Ramos (cell line): ENCODE measurements at regions not wholly inside any gene's neighbourhood (a gene's known extent, or its start where the extent isn't known, plus 50 kb on each side); places are given as distances from the start of the nearest gene placed in this dataset.
"Not testable (repeated sequence)": the region's sequence is repeated elsewhere in the genome, so short reads cannot be mapped to it uniquely, and the experiment has no call there.

Source experiments
- in situ Hi-C: fragments of 300-500 bp; cut with MboI; formaldehyde crosslinking; loops from one replicate; pipeline ENCODE4 v1.14.3; 2022; ENCODE audit warnings: low sequenced_read_pairs; ENCODE audit not compliant: unreplicated experiment

DNA sequence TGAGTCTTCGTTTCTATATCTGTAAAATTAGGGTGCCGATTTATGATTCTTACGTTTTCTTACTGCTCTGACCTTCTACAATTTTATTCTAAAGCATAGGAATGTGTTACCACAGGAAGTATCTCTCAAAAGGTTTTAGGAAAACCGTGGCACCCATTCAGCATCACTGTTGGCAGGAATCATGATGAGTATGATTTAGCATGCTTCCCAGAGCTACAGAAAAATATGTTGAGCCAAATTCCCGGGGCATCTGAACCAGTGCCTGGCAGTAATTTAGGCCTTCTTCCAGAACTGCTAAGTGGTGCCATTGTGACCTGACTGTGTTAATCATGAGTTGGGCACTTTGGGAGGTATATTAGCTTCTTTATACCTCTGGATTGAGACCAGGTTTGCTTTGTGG is 605.0 kb upstream of the RAG2 start:
- in situ Hi-C loops, result no loop called here

GRCh38 chr11:37199082-37199481 is 601.0 kb upstream of the RAG2 start:
- in situ Hi-C loops, result no loop called here

DNA sequence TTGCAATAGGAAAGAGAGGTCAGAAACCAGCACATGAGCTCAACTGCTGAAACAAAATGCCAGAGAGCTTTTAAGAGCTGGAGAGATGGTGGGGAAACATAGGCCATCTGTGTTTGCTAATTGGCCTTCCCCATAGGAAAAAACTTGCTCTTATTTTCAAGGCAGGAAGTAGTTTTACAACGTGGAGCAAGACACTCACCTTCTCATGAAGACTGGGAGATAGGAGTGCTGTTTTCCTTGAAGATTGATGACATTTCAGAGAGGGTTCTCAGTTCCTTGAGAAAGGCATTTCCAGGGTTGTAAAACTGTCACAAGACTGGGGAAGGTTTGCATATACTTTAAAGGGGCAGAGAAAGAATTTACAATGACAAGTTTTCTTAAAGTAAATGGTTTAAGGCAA is 586.3 kb upstream of the RAG2 start:
- in situ Hi-C loops, result no loop called here

GRCh38 chr11:37182031-37182430 is 584.0 kb upstream of the RAG2 start:
- in situ Hi-C loops, result no loop called here

GRCh38 chr11:37177721-37178120 is 579.7 kb upstream of the RAG2 start:
- in situ Hi-C loops, result no loop called here

GRCh38 chr11:37171451-37171850 is 573.4 kb upstream of the RAG2 start:
- in situ Hi-C loops, result no loop called here

DNA sequence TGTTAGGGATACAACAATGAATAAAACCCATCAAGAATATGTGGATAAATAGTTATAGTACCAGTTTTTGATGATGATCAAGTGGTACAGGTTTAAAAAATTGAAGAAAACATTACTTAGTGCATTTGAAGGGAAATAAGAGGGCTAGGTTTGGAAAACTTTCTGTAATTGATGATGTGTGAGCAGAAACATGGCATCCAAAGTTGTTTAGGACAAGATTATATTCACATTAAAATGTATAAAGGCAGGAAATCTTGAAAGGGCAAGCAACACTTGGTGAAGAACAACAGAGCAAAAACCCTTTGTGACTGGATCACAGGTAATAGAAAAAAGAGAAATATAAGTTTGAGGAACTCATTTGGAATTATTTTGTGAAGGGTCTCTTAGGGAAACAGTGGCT is 572.3 kb upstream of the RAG2 start:
- in situ Hi-C loops, result no loop called here

DNA sequence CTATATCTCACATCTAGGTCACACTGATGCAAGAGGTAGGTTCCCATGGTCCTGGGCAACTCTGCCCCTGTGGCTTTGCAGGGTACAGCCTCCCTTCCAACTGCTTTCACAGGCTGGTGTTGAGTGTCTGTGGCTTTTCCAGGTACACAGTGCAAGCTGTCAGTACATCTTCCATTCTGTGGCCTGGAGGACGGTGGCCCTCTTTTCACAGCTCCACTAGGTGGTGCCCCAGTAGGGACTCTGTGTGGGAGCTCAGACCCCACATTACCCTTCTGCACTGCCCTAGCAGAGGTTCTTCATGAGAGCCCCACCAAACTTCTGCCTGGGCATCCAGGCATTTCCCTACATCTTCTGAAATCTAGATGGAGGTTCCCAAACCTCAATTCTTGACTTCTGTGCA is 547.4 kb upstream of the RAG2 start:
- in situ Hi-C loops, result not testable (repeated sequence)

GRCh38 chr11:37142591-37142990 is 544.6 kb upstream of the RAG2 start:
- in situ Hi-C loops, result no loop called here

- in situ Hi-C loops, result no loop called here
Measured at GRCh38 chr11:37141707-37142106, 543.7 kb upstream of the RAG2 start.

DNA sequence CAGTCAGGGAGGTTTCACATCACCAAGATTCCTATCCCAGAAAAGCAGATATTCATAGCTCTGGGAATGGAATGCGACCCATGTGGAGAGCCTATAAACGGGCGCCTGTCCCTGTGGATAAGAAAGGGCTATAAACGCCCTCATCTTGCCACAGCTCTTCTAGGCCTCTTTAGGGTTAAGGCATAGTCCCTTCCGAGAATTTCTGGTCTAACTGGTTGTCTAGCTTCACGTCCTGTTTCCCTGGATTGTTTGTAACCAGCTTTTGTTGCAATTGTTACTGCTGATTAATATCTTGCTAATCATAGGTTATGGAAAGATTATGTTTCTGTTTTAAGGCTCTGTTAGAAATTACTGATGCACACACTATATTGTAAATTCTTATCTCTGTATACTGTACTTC is 537.6 kb upstream of the RAG2 start:
- in situ Hi-C loops, result not testable (repeated sequence)

- in situ Hi-C loops, result no loop called here
Measured at GRCh38 chr11:37134637-37135036, 536.6 kb upstream of the RAG2 start.

- in situ Hi-C loops, result no loop called here
Measured at GRCh38 chr11:37124384-37124783, 526.3 kb upstream of the RAG2 start.

GRCh38 chr11:37115963-37116362 is 517.9 kb upstream of the RAG2 start:
- in situ Hi-C loops, result no loop called here

DNA sequence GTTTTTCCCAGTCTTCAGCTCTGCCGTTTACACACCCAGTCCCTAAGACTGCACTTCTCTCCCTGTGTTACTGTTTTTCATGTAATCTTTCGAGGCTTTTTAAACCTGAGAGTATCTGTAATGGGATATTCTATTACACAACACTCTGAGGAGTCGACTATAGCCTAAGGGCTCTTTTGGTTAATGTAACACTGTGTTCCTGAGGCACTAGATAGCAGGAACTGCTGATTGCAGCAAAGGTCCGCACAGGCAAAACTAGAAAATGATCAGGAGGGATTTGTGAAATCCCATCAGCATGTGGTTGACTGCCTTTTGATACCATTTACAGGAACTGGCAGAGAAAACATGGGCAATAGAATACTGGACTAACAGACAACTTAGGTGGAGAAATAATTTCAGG is 512.3 kb upstream of the RAG2 start:
- in situ Hi-C loops, result no loop called here

- in situ Hi-C loops, result no loop called here
Measured at GRCh38 chr11:37109286-37109585, 511.2 kb upstream of the RAG2 start.

DNA sequence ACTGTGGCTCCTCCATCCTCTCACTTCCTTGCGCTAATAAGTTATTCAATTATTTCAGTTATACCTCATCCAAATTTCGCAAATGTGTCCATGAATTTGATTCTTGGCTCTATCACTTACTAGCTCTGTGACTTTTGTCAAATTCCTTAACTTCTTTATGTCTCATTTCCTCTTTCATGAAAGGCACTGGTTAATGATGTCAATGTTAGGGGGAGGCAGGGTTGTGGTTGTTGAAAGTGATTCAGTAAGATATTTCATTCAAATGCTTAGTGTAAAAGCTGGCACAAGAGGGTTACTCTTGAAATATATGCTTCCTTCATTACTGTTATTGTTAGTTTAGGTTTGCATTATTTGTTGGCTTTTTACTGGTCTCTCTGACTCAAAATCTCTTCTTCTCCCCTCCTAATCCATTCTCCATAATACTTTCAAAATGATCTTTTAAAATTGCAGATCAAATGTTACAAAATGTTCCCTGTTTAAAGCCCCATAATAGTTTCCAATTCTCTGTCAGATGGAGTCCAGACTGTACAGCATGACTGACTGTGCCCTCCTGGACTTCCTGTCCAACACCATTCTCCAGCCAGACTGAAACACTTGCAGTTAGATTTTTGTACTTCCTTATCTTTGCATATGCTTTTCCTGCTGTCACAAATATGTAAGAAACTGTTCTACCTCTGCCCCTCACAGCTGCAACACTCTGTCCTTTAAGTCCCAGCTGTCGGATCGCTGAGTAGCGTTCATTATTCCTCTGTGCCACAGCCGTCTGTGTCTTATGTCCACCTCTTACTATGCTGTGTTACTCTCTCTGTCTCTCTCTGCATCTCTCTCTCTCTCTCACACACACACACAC is 510.6 kb upstream of the RAG2 start:
- in situ Hi-C loops, result no loop called here

GRCh38 chr11:37107831-37108230 is 509.8 kb upstream of the RAG2 start:
- in situ Hi-C loops, result no loop called here

DNA sequence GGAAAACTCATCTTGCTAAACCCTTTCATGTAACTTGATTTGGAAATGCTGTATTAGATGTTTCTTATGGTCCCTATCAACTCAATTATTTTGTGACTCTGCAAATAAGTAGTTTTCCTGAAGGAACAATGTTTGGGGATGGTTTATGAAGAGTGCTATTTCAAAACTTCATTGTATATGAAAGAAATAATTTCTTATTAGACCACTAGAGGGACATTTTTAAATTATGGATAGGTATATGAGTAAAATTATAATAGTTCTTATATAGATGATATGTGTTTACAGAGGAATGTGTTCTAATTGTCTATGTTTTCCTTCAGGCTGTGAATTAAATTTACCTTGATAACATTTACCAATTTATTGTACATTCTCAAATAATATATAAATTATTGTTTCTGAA is 509.4 kb upstream of the RAG2 start:
- in situ Hi-C loops, result no loop called here

DNA sequence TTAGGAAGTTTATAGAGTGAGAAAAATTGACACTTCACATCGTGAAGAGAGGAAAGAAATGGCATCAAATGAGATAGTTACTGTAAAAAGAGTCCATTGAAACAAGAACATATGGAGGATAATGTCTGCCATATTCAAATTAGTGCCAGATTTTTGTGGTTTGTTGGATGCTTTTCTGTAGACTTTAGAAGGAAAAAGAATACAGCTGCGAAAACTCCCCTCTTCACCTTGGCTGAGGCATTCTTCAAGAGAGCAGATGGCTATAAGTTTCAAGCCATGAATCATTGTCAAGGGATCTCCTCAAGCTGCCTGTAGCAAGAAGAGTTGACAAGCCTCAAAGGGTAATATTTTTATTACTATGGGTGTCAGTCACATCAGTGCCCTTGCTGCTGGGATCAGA is 507.4 kb upstream of the RAG2 start:
- in situ Hi-C loops, result no loop called here

- in situ Hi-C loops, result no loop called here
Measured at GRCh38 chr11:37104380-37104779, 506.3 kb upstream of the RAG2 start.

DNA sequence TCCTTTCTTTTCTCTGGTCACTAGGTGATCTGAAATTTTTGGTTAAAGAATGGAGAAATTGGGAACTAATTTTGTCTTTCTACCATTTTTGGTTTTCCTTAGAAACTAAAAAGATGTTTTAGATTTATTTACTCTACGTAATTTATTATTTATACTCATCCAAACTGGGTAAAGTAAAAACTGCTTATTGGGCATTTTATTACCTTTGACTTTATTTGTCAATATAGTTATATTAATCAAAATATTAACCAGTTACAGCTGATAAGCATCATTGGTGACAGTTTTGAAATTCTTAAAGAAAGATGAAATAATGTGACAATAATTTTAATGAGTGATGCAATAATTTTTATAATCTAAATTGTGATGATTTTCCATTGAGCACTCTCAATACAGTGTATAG is 502.0 kb upstream of the RAG2 start:
- in situ Hi-C loops, result no loop called here

DNA sequence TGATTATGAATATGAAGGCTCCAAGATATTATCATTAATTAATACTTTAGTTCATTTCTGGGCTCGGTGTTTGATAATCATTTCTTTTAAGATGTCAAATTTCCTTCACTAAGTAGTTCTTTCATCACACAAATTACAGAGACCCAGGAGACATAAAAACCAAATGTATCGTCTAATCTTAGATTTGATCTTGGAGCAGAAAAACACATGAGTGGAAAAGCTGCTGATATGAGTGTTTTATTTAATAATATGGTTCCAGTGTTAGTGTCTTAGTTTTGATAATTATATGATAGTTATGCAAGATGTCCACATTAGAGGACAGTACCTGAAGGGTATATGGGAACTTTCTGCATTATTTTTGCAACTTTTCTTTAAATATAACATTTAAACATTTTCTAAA is 494.5 kb upstream of the RAG2 start:
- in situ Hi-C loops, result no loop called here
